CD4-positive, alpha-beta T cell (primary cell): ENCODE measurements at regions not wholly inside any gene's neighbourhood (a gene's known extent, or its start where the extent isn't known, plus 50 kb on each side); places are given as distances from the start of the nearest gene placed in this dataset.

ENCODE experiments used
- ATAC-seq: fragments of 200-7000 bp; cut with Tn5 transposase; one replicate; pipeline ENCODE4 v1.10.0; 2022; ENCODE audit warnings: mild to moderate bottlenecking; ENCODE audit not compliant: poor library complexity
- CTCF ChIA-PET: fragments of 350-600 bp; sonication (Branson Sonifier 250); formaldehyde crosslinking; loops from one replicate; lab custom pipeline; 2021; ENCODE audit warnings: antibody characterized with exemption, inconsistent platforms; lab: Charles Lee
- POLR2A ChIA-PET: fragments of 350-600 bp; sonication (Branson Sonifier 250); formaldehyde crosslinking; loops from one replicate; lab custom pipeline; 2021; ENCODE audit warnings: antibody characterized with exemption, inconsistent platforms; lab: Charles Lee
- DNase-seq, 14 experiments: peaks; one replicate each; pipeline ENCODE4 v3.0.0-alpha.2; 2013 to 2020; ENCODE audit warnings: mixed read lengths in 2 of 14
- H3K27ac ChIP-seq, 2 donors: one replicate each; pipeline versions ENCODE4 v1.5.1 to v1.7.0; 2013; ENCODE audit warnings: low read length in 2 of 2, low read depth in 1 of 2, mild to moderate bottlenecking in 1 of 2
- H3K27me3 ChIP-seq, 2 experiments: 1 replicate in 1 of 2; 2 replicates in 1 of 2; pipeline versions ENCODE4 v1.6.1 to v1.7.0; 2013; ENCODE audit warnings: low read length in 2 of 2, control low read depth in 1 of 2, mild to moderate bottlenecking in 1 of 2, moderate library complexity in 1 of 2; ENCODE audit not compliant: insufficient read depth in 2 of 2, control insufficient read depth in 1 of 2
- H3K36me3 ChIP-seq: one replicate; pipeline ENCODE4 v1.6.1; 2013; ENCODE audit warnings: low read length, control low read depth; ENCODE audit not compliant: insufficient read depth
- H3K4me1 ChIP-seq: one replicate; pipeline ENCODE4 v1.6.1; 2013; ENCODE audit warnings: low read length, control low read depth; ENCODE audit not compliant: insufficient read depth
- H3K4me3 ChIP-seq: one replicate; pipeline ENCODE4 v1.5.1; 2013; ENCODE audit warnings: mild to moderate bottlenecking, low read length, moderate library complexity
- H3K9me3 ChIP-seq, 2 experiments: 1 replicate in 1 of 2; 2 replicates in 1 of 2; pipeline versions ENCODE4 v1.6.1 to v1.7.0; 2013; ENCODE audit warnings: low read length in 2 of 2, mild to moderate bottlenecking in 2 of 2, control low read depth in 1 of 2, moderate library complexity in 1 of 2; ENCODE audit not compliant: control insufficient read depth in 1 of 2, insufficient read depth in 1 of 2
- H3K27ac Mint-ChIP-seq: one replicate; pipeline ENCODE4 v1.8.0; 2020; ENCODE audit warnings: mixed read lengths
- H3K27me3 Mint-ChIP-seq: one replicate; pipeline ENCODE4 v1.8.0; 2021; ENCODE audit warnings: mixed read lengths
- H3K36me3 Mint-ChIP-seq: one replicate; pipeline ENCODE4 v1.8.0; 2021; ENCODE audit warnings: low read depth, mixed read lengths
- H3K4me1 Mint-ChIP-seq: one replicate; pipeline ENCODE4 v1.8.0; 2021; ENCODE audit warnings: low read depth, mixed read lengths
- H3K4me3 Mint-ChIP-seq: one replicate; pipeline ENCODE4 v1.8.0; 2020; ENCODE audit warnings: mild to moderate bottlenecking, mixed read lengths
- H3K9me3 Mint-ChIP-seq: one replicate; pipeline ENCODE4 v1.8.0; 2020; ENCODE audit warnings: mixed read lengths
- CTCF ChIP-seq: fragments of 200-600 bp; IDR thresholded peaks from one replicate; pipeline ENCODE4 v1.8.0; 2022; ENCODE audit warnings: antibody characterized with exemption, mild to moderate bottlenecking
- intact Hi-C, 2 experiments: fragments of 100-400 bp; cut with DNase I in 1 of 2; cut with micrococcal nuclease in 1 of 2; formaldehyde crosslinking; loops; one replicate each; pipeline versions ENCODE4 v1.15.1 to v1.9.0; 2023 to 2025; cut with DNase I, micrococcal nuclease

GRCh38 chr1:101709721-101710120 lies 287.0 kb downstream of the OLFM3 start:
- H3K9me3 ChIP-seq: no peaks in the 10 kb centered on the region
- intact Hi-C loops: no loop called here
- ChIA-PET CTCF (no interaction called here), POLR2A (no interaction called here)
- H3K4me1 ChIP-seq: no peaks in the 10 kb centered on the region
- Mint-ChIP-seq H3K36me3 (no peaks in the 10 kb centered on the region), H3K27me3 (no peaks in the 10 kb centered on the region), H3K9me3 (no peaks in the 10 kb centered on the region), H3K4me1 (no peaks in the 10 kb centered on the region), H3K4me3 (no peak overlapping the region), H3K27ac (no peak overlapping the region)
- no peak for TF ChIP-seq CTCF
- H3K27ac ChIP-seq: no peak overlapping the region
- DNase-seq: no peak
- H3K4me3 ChIP-seq: no peak overlapping the region
- H3K27me3 ChIP-seq: no peaks in the 10 kb centered on the region
- no peak for ATAC-seq
- H3K36me3 ChIP-seq: no peaks in the 10 kb centered on the region

GRCh38 chr1:101713760-101714159 lies 283.0 kb downstream of the OLFM3 start:
- POLR2A ChIA-PET: no interaction called here

GRCh38 chr1:101723415-101723814 lies 273.3 kb downstream of the OLFM3 start:
- no peaks in the 10 kb centered on the region for H3K9me3 ChIP-seq
- ChIA-PET POLR2A (no interaction called here), CTCF (no interaction called here)
- H3K27ac ChIP-seq: no peak overlapping the region
- H3K4me1 Mint-ChIP-seq: no peaks in the 10 kb centered on the region
- no peak overlapping the region for H3K4me3 ChIP-seq
- DNase-seq (no peak), ATAC-seq (no peak)
- H3K9me3 Mint-ChIP-seq: no peaks in the 10 kb centered on the region
- intact Hi-C loops: no loop called here
- H3K4me3 Mint-ChIP-seq: no peak overlapping the region
- peaks cover 9% of the 10 kb centered on the region for H3K27me3 Mint-ChIP-seq
- H3K36me3 Mint-ChIP-seq: no peaks in the 10 kb centered on the region
- no peak overlapping the region for H3K27ac Mint-ChIP-seq
- no peak for TF ChIP-seq CTCF
- no peaks in the 10 kb centered on the region for H3K36me3 ChIP-seq
- no peaks in the 10 kb centered on the region for H3K27me3 ChIP-seq
- no peaks in the 10 kb centered on the region for H3K4me1 ChIP-seq

More at GRCh38 chr1:101713760-101714159, 283.0 kb downstream of the OLFM3 start:
- H3K27ac ChIP-seq: no peak overlapping the region
- Mint-ChIP-seq H3K4me1 (no peaks in the 10 kb centered on the region), H3K27ac (no peak overlapping the region), H3K27me3 (no peaks in the 10 kb centered on the region), H3K36me3 (no peaks in the 10 kb centered on the region), H3K4me3 (no peak overlapping the region), H3K9me3 (no peaks in the 10 kb centered on the region)
- DNase-seq (no peak), ATAC-seq (no peak)
- no peaks in the 10 kb centered on the region for H3K27me3 ChIP-seq
- H3K36me3 ChIP-seq: no peaks in the 10 kb centered on the region
- no peaks in the 10 kb centered on the region for H3K9me3 ChIP-seq
- TF ChIP-seq CTCF: no peak
- H3K4me1 ChIP-seq: no peaks in the 10 kb centered on the region
- CTCF ChIA-PET: no interaction called here
- intact Hi-C loops: no loop called here
- no peak overlapping the region for H3K4me3 ChIP-seq
